Trophoblast cell (in vitro differentiated cells and primary cell): ENCODE measurements at regions not wholly inside any gene's neighbourhood (a gene's known extent, or its start where the extent isn't known, plus 50 kb on each side); places are given as distances from the start of the nearest gene placed in this dataset.

Experiments used
- DNase-seq, 2 donors: peaks; one replicate each; pipeline ENCODE4 v3.0.0-alpha.2; 2016
- H2AFZ ChIP-seq: 2 replicates; pipeline ENCODE4 v1.6.1; 2013; ENCODE audit warnings: low read length, moderate library complexity, mild to moderate bottlenecking; ENCODE audit not compliant: insufficient read depth, poor library complexity
- H2AK5ac ChIP-seq: 2 replicates; pipeline ENCODE4 v1.6.1; 2013; ENCODE audit warnings: mild to moderate bottlenecking, low read length
- H2BK120ac ChIP-seq: 2 replicates; pipeline ENCODE4 v1.6.1; 2013; ENCODE audit warnings: low read length, mild to moderate bottlenecking, moderate library complexity; ENCODE audit not compliant: insufficient read depth, poor library complexity
- H2BK12ac ChIP-seq: 2 replicates; pipeline ENCODE4 v1.6.1; 2013; ENCODE audit warnings: mild to moderate bottlenecking, low read length, moderate library complexity
- H2BK5ac ChIP-seq: 2 replicates; pipeline ENCODE4 v1.6.1; 2013; ENCODE audit warnings: low read length, low read depth, moderate library complexity, mild to moderate bottlenecking; ENCODE audit not compliant: poor library complexity
- H3K14ac ChIP-seq: 2 replicates; pipeline ENCODE4 v1.6.1; 2013; ENCODE audit warnings: mild to moderate bottlenecking, low read length
- H3K18ac ChIP-seq: 2 replicates; pipeline ENCODE4 v1.6.1; 2013; ENCODE audit warnings: mild to moderate bottlenecking, low read length
- H3K23ac ChIP-seq: 2 replicates; pipeline ENCODE4 v1.6.1; 2013; ENCODE audit warnings: low read length
- H3K27ac ChIP-seq: 2 replicates; pipeline ENCODE4 v1.5.1; 2013; ENCODE audit warnings: low read depth, mild to moderate bottlenecking, inconsistent platforms, low read length, moderate library complexity
- H3K27me3 ChIP-seq: 2 replicates; pipeline ENCODE4 v1.6.1; 2013; ENCODE audit warnings: inconsistent platforms, mild to moderate bottlenecking, low read length, moderate library complexity; ENCODE audit not compliant: insufficient read depth
- H3K36me3 ChIP-seq, 2 experiments: 1 replicate in 1 of 2; 2 replicates in 1 of 2; pipeline ENCODE4 v1.6.1; 2013; ENCODE audit warnings: low read length in 2 of 2, mild to moderate bottlenecking in 2 of 2, moderate library complexity in 1 of 2; ENCODE audit not compliant: insufficient read depth in 2 of 2, control insufficient read depth in 1 of 2
- H3K4ac ChIP-seq: 2 replicates; pipeline ENCODE4 v1.6.1; 2013; ENCODE audit warnings: low read depth, mild to moderate bottlenecking, low read length, moderate library complexity
- H3K4me1 ChIP-seq, 2 experiments: 1 replicate in 1 of 2; 2 replicates in 1 of 2; pipeline ENCODE4 v1.6.1; 2013; ENCODE audit warnings: low read length in 2 of 2, mild to moderate bottlenecking in 2 of 2, moderate library complexity in 1 of 2; ENCODE audit not compliant: insufficient read depth in 2 of 2, control insufficient read depth in 1 of 2
- H3K4me2 ChIP-seq: 2 replicates; pipeline ENCODE4 v1.6.1; 2013; ENCODE audit warnings: inconsistent platforms, mild to moderate bottlenecking, low read length, moderate library complexity
- H3K4me3 ChIP-seq: 2 replicates; pipeline ENCODE4 v1.5.1; 2013; ENCODE audit warnings: mild to moderate bottlenecking, low read depth, low read length, inconsistent platforms
- H3K79me1 ChIP-seq: one replicate; pipeline ENCODE4 v1.6.1; 2013; ENCODE audit warnings: low read length
- H3K79me2 ChIP-seq: 2 replicates; pipeline ENCODE4 v1.6.1; 2013; ENCODE audit warnings: low read length, mild to moderate bottlenecking; ENCODE audit not compliant: control insufficient read depth, insufficient read depth, poor library complexity
- H3K9ac ChIP-seq: 2 replicates; pipeline ENCODE4 v1.6.1; 2013; ENCODE audit warnings: mild to moderate bottlenecking, low read length
- H3K9me3 ChIP-seq: 2 replicates; pipeline ENCODE4 v1.6.1; 2013; ENCODE audit warnings: low read depth, mild to moderate bottlenecking, control low read depth, inconsistent platforms, low read length; ENCODE audit not compliant: insufficient read depth
- H4K12ac ChIP-seq: 2 replicates; pipeline ENCODE4 v1.6.1; 2013; ENCODE audit warnings: low read depth, mild to moderate bottlenecking, low read length, moderate library complexity
- H4K8ac ChIP-seq: 2 replicates; pipeline ENCODE4 v1.6.1; 2013; ENCODE audit warnings: low read depth, mild to moderate bottlenecking, low read length, moderate library complexity
- H4K91ac ChIP-seq: one replicate; pipeline ENCODE4 v1.6.1; 2013; ENCODE audit warnings: low read depth, mild to moderate bottlenecking, low read length, moderate library complexity
- WGBS: extraction: QIAGEN DNeasy Blood & Tissue Kit; methylation state at CpG from one replicate; pipeline ENCODE4 v1.1.7; 2013; ENCODE audit warnings: missing lambda C conversion rate; ENCODE audit not compliant: insufficient read length, insufficient coverage; ENCODE audit errors: extremely low coverage; 5-methylcytosine and 5-hydroxymethylcytosine counted together

GRCh38 chr12:25743679-25744215 is 190.7 kb upstream of the LMNTD1 start:
- no peak overlapping the region for H3K23ac ChIP-seq
- H2BK12ac ChIP-seq: no peak overlapping the region
- no peak overlapping the region for H3K18ac ChIP-seq
- H4K12ac ChIP-seq: no peak overlapping the region
- H2BK120ac ChIP-seq: no peak overlapping the region
- H3K79me2 ChIP-seq: no peaks in the 10 kb centered on the region
- H3K9me3 ChIP-seq: no peaks in the 10 kb centered on the region
- no peak overlapping the region for H3K4ac ChIP-seq
- WGBS: 100% methylated on average over 1 of the region's 5 CpGs
- no peak overlapping the region for H3K4me3 ChIP-seq
- no peak overlapping the region for H4K8ac ChIP-seq
- H2BK5ac ChIP-seq: no peak overlapping the region
- no peak overlapping the region for H3K14ac ChIP-seq
- no peaks in the 10 kb centered on the region for H3K79me1 ChIP-seq
- no peak for DNase-seq
- no peaks in the 10 kb centered on the region for H3K27me3 ChIP-seq
- H3K36me3 ChIP-seq: no peaks in the 10 kb centered on the region
- H4K91ac ChIP-seq: no peak overlapping the region
- no peak overlapping the region for H2AK5ac ChIP-seq
- no peak overlapping the region for H3K27ac ChIP-seq
- no peaks in the 10 kb centered on the region for H3K4me1 ChIP-seq
- no peak overlapping the region for H2AFZ ChIP-seq
- H3K9ac ChIP-seq: no peak overlapping the region
- H3K4me2 ChIP-seq: no peak overlapping the region

DNA sequence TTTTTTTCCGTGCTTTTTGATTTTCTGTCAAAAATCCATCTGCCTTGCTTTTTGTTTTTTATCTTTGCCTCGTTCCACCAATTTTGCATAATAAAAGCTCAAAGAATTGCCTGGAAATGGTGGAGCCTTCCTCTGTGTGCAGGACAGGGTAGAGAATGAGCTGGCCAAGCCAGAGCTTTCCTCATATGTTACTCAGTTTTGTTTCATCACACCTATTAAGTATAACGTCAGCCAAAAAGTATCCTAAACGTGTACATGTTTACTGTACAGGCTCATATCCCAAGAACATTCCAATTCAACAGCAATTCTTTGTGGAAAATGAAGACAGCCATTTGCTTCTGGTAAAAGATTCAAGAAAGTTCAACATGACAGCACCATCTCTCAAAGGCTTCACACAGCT is 191.2 kb upstream of the LMNTD1 start:
- Histone ChIP-seq H3K4me3 (no peak overlapping the region), H3K27ac (no peak overlapping the region), H2BK5ac (no peak overlapping the region), H2AK5ac (no peak overlapping the region), H3K27me3 (no peaks in the 10 kb centered on the region), H2AFZ (no peak overlapping the region), H3K79me1 (no peaks in the 10 kb centered on the region), H4K12ac (no peak overlapping the region), H3K79me2 (no peaks in the 10 kb centered on the region), H3K4ac (no peak overlapping the region), H3K18ac (no peak overlapping the region), H3K4me2 (no peak overlapping the region), H3K9me3 (no peaks in the 10 kb centered on the region), H2BK12ac (no peak overlapping the region), H4K8ac (no peak overlapping the region), H3K9ac (no peak overlapping the region), H3K4me1 (no peaks in the 10 kb centered on the region), H3K36me3 (no peaks in the 10 kb centered on the region), H2BK120ac (no peak overlapping the region), H4K91ac (no peak overlapping the region), H3K23ac (no peak overlapping the region), H3K14ac (no peak overlapping the region)
- no CpG with 5 or more reads among the region's 4 CpGs for WGBS
- peak; percentile 45 to 77 for DNase-seq

- Histone ChIP-seq H2BK120ac (no peak overlapping the region), H2AFZ (no peak overlapping the region), H3K9ac (no peak overlapping the region), H3K79me2 (no peaks in the 10 kb centered on the region), H3K4me2 (no peak overlapping the region), H2BK12ac (no peak overlapping the region), H3K27ac (no peak overlapping the region), H3K4me3 (no peak overlapping the region), H3K27me3 (no peaks in the 10 kb centered on the region), H3K36me3 (no peaks in the 10 kb centered on the region), H3K18ac (no peak overlapping the region), H2BK5ac (no peak overlapping the region), H3K9me3 (no peaks in the 10 kb centered on the region), H3K14ac (no peak overlapping the region), H4K8ac (no peak overlapping the region), H3K4me1 (no peaks in the 10 kb centered on the region), H2AK5ac (no peak overlapping the region), H3K4ac (no peak overlapping the region), H4K12ac (no peak overlapping the region), H4K91ac (no peak overlapping the region), H3K79me1 (no peaks in the 10 kb centered on the region), H3K23ac (no peak overlapping the region)
- DNase-seq: no peak
- no CpG with 5 or more reads among the region's 2 CpGs for WGBS
Measured at GRCh38 chr12:25745281-25745680, 192.2 kb upstream of the LMNTD1 start.

DNA sequence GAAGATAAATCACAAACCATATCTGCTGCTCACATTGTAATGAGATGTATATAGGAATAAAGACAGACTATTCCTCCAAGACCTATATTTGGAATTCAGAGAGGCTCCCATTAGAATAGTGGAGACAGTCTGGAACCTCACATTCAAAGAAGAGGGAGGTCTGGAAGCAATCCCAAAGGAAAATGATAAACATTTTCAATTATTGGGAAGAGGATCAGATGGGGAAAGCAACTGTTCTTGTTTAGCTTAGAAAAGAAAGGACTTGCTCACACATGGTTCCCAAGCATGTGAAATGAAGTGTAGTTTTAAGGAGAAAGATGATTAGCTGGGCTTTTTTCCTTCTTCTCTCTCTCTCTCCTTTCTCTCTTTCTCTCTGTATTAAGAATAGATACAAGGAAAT is 193.0 kb upstream of the LMNTD1 start:
- no peaks in the 10 kb centered on the region for H3K79me1 ChIP-seq
- no peaks in the 10 kb centered on the region for H3K79me2 ChIP-seq
- no peaks in the 10 kb centered on the region for H3K9me3 ChIP-seq
- no peak overlapping the region for H2AK5ac ChIP-seq
- no peak overlapping the region for H3K18ac ChIP-seq
- no peak overlapping the region for H2AFZ ChIP-seq
- no peaks in the 10 kb centered on the region for H3K27me3 ChIP-seq
- no peak overlapping the region for H3K23ac ChIP-seq
- H4K12ac ChIP-seq: no peak overlapping the region
- no peak overlapping the region for H4K8ac ChIP-seq
- DNase-seq: no peak
- H3K27ac ChIP-seq: no peak overlapping the region
- H3K4ac ChIP-seq: no peak overlapping the region
- no peaks in the 10 kb centered on the region for H3K4me1 ChIP-seq
- no peak overlapping the region for H3K9ac ChIP-seq
- H3K4me3 ChIP-seq: no peak overlapping the region
- no peak overlapping the region for H4K91ac ChIP-seq
- no peak overlapping the region for H3K4me2 ChIP-seq
- H3K36me3 ChIP-seq: no peaks in the 10 kb centered on the region
- no peak overlapping the region for H2BK12ac ChIP-seq
- no peak overlapping the region for H3K14ac ChIP-seq
- no peak overlapping the region for H2BK5ac ChIP-seq
- H2BK120ac ChIP-seq: no peak overlapping the region
